ENCODE measurements at regions not wholly inside any gene's neighbourhood (a gene's known extent, or its start where the extent isn't known, plus 50 kb on each side); places are given as distances from the start of the nearest gene placed in this dataset.
"Not testable (repeated sequence)": the region's sequence is repeated elsewhere in the genome, so short reads cannot be mapped to it uniquely, and the experiment has no call there.

DNA sequence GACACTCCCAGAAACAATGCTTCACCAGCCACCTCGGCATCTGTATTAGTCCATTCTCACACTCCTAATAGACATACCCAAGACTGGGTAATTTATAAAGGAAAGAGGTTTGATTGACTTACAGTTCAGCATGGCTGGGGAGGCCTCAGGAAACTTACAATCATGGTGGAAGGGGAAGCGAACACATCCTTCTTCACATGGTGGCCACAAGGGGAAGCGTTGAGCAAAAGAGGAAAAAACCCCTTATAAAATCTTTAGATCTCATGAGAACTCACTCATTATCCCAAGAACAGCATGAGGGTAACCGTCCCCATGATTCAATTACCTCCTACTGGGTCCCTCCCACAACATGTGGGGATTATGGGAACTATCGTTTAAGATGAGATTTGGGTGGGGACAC, 140.9 kb downstream of the LIG4 start:
- not testable (repeated sequence) for DNase-seq

- DNase-seq = no peak
These were observed 144.4 kb downstream of the LIG4 start for GRCh38 chr13:108070925-108071324.

GRCh38 chr13:108070491-108070890, 144.8 kb downstream of the LIG4 start:
- no peak for DNase-seq

- DNase-seq = no peak
These were observed 145.7 kb downstream of the LIG4 start for GRCh38 chr13:108069521-108070210.

- DNase-seq = not testable (repeated sequence)
These were observed 151.0 kb downstream of the LIG4 start for GRCh38 chr13:108064372-108064771.

GRCh38 chr13:108060111-108060510, 155.2 kb downstream of the LIG4 start:
- DNase-seq = no peak

DNA sequence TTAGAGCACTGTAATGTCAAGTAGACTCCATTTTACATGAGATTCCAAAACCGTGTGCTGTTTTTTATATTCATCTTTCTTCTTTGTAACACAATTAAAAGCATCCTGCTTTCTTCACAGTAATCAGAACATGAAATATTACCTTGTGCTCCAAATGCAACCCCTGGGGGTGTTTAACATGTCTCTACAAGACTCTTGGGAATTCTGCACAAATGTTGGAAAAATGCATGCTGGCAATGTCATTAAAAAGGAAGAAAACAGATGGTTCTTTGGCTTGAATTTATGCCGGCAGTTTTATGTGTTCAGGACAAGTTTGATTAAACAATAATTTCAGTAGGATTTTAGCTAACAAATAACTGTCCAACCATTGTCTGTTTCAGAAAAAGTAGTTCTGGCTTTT, 159.1 kb downstream of the LIG4 start:
- no peak for DNase-seq

GRCh38 chr13:108049211-108049610, 166.1 kb downstream of the LIG4 start:
- no peak for DNase-seq

DNA sequence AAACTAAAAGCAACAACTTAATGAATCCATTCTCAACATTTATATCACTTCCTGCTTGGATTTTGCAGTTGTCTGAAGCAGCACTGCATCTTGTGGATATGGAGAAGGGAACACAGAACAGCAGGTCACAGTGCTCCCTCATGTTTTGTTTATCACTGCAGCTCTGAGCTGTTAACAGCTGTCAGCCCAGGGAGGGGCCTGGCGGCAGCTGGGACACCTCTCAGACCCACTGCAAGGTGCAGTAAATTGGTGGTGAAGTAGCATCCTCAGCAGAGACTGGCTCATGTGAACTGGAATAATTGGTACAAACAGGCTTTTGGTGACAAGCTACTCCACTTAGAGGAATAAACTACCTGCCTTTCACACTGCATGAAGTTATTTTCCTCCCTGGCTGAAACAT, 170.4 kb downstream of the LIG4 start:
- no peak for DNase-seq

DNA sequence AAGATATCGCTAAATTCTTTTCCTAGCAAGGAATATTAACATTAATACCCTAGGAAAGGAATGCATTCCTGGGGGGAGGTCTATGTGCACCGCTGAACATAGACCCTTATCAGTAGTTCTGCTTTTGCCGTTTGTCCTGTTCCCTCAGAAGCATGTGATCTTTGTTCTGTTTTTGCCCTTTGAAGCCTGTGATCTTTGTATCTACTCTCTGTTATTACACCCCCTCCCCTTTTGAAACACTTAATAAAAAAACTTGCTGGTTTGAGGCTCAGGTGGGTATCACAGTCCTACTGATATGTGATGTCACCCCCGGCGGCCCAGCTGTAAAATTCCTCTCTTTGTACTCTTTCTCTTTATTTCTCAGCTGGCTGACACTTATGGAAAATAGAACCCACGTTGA, 172.5 kb downstream of the LIG4 start:
- DNase-seq = not testable (repeated sequence)

DNA sequence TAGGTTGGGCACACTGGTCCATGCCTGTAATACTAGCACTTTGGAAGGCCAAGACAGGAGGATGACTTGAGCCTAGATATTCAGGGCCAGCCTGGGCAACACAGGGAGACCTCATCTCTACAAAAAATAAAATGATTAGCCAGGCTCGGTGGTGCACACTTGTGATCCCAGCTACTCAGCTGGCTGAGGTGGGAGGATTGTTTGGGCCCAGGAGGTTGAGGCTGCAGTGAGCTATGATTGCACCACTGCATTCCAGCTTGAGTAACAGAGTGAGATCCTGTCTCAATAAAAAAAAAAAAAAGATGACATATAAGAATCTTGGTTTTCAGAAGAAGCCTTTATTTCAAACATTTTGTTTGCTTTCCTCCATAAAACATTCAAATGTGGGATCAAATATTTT, 178.0 kb downstream of the LIG4 start:
- no peak for DNase-seq

- DNase-seq = no peak
These were observed 178.9 kb downstream of the LIG4 start for GRCh38 chr13:108036411-108036932.

DNA sequence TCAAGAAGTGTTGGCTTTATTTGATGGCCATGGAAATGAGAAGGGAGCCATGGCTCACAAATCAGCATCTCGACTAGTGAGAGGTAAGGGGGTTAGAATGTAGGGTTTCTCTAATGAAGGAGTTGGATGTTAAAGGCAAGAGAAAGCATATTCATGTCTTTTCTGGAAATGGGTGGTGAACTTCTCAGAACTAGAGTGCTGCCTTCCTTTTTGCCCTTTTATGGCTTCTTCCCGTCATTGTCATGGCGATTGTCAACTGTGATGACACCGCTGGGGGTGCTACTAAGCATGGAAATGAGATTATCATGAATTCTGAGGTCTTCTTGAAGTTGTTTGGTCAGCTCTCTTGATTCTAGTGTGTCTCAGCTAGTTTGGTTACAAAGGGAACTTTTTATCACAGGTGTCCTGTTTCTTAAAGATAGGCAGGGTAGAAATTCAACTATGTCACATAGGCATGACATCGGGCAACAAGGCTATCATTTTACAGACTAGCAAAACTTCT, 180.4 kb downstream of the LIG4 start:
- DNase-seq = no peak

GRCh38 chr13:108033800-108034707, 181.3 kb downstream of the LIG4 start:
- DNase-seq = no peak

- DNase-seq = no peak
These were observed 183.5 kb downstream of the LIG4 start for GRCh38 chr13:108031865-108032264.

- no peak for DNase-seq
These were observed 184.6 kb downstream of the LIG4 start for GRCh38 chr13:108030769-108031168.

DNA sequence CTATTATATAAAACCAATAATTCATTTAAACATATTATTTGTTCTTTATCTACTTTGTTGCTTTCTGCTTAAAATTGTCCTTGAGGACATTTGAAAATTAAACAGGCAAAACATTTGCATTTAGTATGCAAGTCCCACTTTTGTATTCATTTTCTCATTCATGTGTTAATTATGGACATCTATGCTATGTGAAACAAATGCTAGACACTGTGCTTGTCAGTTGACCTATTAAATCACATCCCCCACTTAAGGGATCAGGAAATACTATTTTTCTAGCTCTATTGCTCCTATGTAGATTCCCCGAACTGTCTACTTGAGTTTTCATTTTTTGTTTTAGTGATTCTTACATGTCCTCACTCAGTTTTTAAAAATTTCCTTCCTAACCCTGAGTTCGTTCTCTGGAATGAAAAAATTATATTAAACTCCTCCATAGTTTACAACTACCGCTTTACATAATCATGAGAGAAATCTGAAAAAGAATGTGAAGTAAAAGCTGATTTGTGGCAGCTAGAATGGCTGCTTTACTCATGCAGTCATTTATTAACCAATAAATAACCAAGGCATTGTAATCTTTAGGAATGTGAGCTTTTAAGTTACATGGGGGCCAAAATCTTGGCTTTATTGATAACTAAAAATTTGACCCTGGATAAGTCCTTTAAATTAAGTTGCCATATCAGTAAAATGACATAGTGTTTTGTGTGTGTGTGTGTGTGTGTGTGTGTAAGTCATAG, 188.5 kb downstream of the LIG4 start:
- no peak for DNase-seq

DNA sequence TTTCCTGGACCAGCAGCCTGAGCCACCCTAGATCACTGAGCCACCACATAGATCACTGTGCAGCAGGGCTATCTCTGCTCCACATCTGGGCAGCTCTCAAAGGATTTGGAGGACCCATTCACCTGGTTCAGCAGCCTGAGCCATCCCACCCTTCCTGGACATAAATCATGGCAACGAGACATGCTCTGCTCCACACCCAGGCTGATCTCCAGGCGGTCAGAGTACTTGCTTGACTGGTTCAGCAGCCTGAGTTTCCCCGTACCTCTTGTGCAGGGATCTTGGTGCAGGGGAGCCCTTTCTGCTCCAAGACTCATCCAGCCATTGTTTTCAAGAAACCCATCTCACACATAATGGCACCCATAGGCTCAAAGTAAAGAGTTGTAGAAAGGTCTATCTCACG, 195.3 kb downstream of the LIG4 start:
- DNase-seq = no peak

DNA sequence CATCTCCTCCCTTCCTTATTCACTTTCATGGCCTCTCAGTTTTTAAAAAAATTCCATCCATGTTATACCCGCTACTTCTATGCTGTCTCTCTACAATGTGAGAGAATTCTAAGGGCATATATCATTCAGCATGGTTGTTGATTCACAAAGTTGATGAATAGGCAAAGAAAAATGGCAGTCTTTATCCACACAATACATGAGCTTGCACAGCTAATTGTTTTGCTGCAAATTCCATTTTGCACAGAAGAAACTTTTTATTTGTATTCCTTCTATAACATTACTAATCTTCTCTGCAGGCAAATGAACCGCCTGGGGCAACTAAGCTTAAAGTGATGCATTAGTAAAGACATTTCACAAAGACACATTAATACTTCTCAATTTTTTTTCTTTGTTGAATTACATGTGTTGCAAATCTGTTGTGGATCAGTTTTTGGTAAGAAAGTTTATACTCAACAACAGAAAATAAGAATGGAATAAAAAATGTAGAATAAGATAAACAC, 196.9 kb downstream of the LIG4 start:
- no peak for DNase-seq

DNA sequence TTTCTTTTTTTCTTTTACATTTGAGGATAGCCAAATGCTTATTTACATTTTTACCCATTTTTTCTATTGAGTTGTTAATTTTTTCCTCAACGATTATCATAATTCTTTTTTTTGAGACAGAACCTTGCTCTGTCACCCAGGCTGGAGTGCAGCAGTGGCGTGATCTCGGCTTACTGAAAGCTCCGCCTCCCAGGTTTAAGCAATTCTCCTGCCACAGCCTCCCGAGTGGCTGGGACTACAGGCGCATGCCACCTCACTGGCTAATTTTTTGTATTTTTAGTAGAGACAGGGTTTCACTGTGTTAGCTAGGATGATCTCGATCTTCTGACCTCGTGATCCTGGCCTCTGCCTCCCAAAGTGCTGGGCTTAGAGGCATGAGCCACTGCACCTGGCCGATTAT, 208.7 kb downstream of the LIG4 start:
- no peak for DNase-seq

GRCh38 chr13:108005231-108005630, 210.1 kb downstream of the LIG4 start:
- no peak for DNase-seq

- DNase-seq = no peak
These were observed 211.7 kb downstream of the LIG4 start for GRCh38 chr13:108003626-108004025.

DNA sequence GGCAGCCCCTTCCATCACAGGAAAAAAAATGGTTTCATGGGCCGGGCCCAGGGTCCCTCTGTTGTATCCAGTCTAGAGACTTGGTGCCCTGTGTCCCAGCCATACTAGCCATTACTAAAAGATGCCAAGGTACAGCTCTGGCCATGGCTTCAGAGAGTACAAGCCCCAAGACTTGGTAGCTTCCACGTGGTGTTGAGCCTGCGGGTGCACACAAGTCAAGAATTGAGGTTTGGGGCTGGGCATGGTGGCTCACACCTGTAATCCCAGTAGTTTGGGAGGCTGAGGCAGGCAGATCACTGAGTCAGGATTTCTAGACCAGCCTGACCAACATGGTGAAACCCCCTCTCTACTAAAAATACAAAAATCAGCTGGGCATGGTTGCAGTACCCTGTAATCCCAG, 214.3 kb downstream of the LIG4 start:
- no peak for DNase-seq

All from stimulated activated CD4-positive, alpha-beta T cell treated with anti-CD3 and anti-CD28 coated beads, Interleukin-4, amount 100 ng/mL, for 1 hour (primary cell).